PC-9 (cell line): ENCODE measurements at regions not wholly inside any gene's neighbourhood (a gene's known extent, or its start where the extent isn't known, plus 50 kb on each side); places are given as distances from the start of the nearest gene placed in this dataset.

Experiments
- BruUV-seq: library from RNA; stranded (reverse); fragments of 400-500 nt; replicated peaks from 2 replicates; lab custom pipeline; 2021; lab: Mats Ljungman, UMichigan
- CTCF ChIA-PET: fragments of 300-600 bp; sonication (Branson Sonifier 250); formaldehyde crosslinking; loops from one replicate; lab custom pipeline; 2022; ENCODE audit warnings: antibody characterized with exemption; lab: Charles Lee
- POLR2A ChIA-PET: fragments of 300-600 bp; sonication (Branson Sonifier 250); formaldehyde crosslinking; loops from one replicate; lab custom pipeline; 2022; ENCODE audit warnings: antibody characterized with exemption; ENCODE audit not compliant: unreplicated experiment; lab: Charles Lee
- DNase-seq, 2 experiments: peaks; one replicate each; pipeline versions ENCODE4 v3.0.0 to v3.0.0-alpha.2; 2015 to 2022; ENCODE audit warnings: mixed read lengths in 1 of 2
- H2AFZ ChIP-seq: fragments of 200-600 bp; sonication (generic); 2 replicates; pipeline ENCODE4 v1.8.1; 2017; ENCODE audit warnings: antibody characterized with exemption
- H3F3A ChIP-seq: fragments of 200-600 bp; sonication (generic); 2 replicates; pipeline ENCODE4 v1.8.1; 2017; ENCODE audit warnings: antibody characterized with exemption, mild to moderate bottlenecking, low read depth; ENCODE audit not compliant: insufficient read depth
- H3K27ac ChIP-seq: fragments of 200-600 bp; sonication (generic); 2 replicates; pipeline ENCODE4 v1.6.1; 2016; ENCODE audit warnings: mixed run types
- H3K27me3 ChIP-seq: fragments of 200-600 bp; sonication (generic); 2 replicates; pipeline ENCODE4 v1.6.1; 2016; ENCODE audit warnings: low read depth, mixed run types; ENCODE audit not compliant: insufficient read depth
- H3K36me3 ChIP-seq: fragments of 200-600 bp; sonication (generic); 2 replicates; pipeline ENCODE4 v1.6.1; 2016; ENCODE audit warnings: low read depth, mixed run types
- H3K4me1 ChIP-seq: fragments of 200-600 bp; sonication (generic); replicated peaks from 2 replicates; pipeline ENCODE4 v1.6.1; 2016; ENCODE audit warnings: mixed run types; ENCODE audit not compliant: insufficient read depth
- H3K4me2 ChIP-seq: fragments of 200-600 bp; sonication (generic); 2 replicates; pipeline ENCODE4 v1.6.1; 2017; ENCODE audit warnings: mixed run types
- H3K4me3 ChIP-seq: fragments of 200-600 bp; sonication (generic); 2 replicates; pipeline ENCODE4 v1.6.1; 2016; ENCODE audit warnings: mixed run types
- H3K79me2 ChIP-seq: fragments of 200-600 bp; sonication (generic); 2 replicates; pipeline ENCODE4 v1.6.1; 2017; ENCODE audit warnings: low read depth, mixed run types
- H3K9me2 ChIP-seq: fragments of 200-600 bp; sonication (generic); 2 replicates; pipeline ENCODE4 v1.8.1; 2017; ENCODE audit warnings: mild to moderate bottlenecking; ENCODE audit not compliant: insufficient read depth
- H3K9me3 ChIP-seq: fragments of 200-600 bp; sonication (generic); 2 replicates; pipeline ENCODE4 v1.8.1; 2016; ENCODE audit warnings: low read depth; ENCODE audit not compliant: insufficient read depth
- H4K20me1 ChIP-seq: fragments of 200-600 bp; sonication (generic); 2 replicates; pipeline ENCODE4 v1.8.1; 2017; ENCODE audit not compliant: insufficient read depth
- CTCF ChIP-seq: fragments of 200-600 bp; sonication (generic); conservative IDR thresholded peaks from 2 replicates; pipeline ENCODE4 v1.6.1; 2017; ENCODE audit warnings: mixed run types, antibody characterized with exemption, mild to moderate bottlenecking, moderate library complexity
- EZH2 ChIP-seq: fragments of 200-600 bp; sonication (generic); IDR thresholded peaks from 2 replicates; pipeline ENCODE4 v1.8.0; 2017; ENCODE audit warnings: antibody characterized with exemption, low read depth
- intact Hi-C: fragments of 100-400 bp; cut with micrococcal nuclease; formaldehyde crosslinking; loops from one replicate; pipeline ENCODE4 v1.10.0; 2022; ENCODE audit not compliant: unreplicated experiment

- Histone ChIP-seq H3K9me2 (no peaks in the 10 kb centered on the region), H3K27ac (no peak overlapping the region), H3K4me2 (no peak overlapping the region), H3K79me2 (no peaks in the 10 kb centered on the region), H3F3A (no peaks in the 10 kb centered on the region), H3K4me3 (no peak overlapping the region), H3K27me3 (no peaks in the 10 kb centered on the region), H2AFZ (no peak overlapping the region), H4K20me1 (no peaks in the 10 kb centered on the region), H3K4me1 (no peaks in the 10 kb centered on the region), H3K36me3 (no peaks in the 10 kb centered on the region), H3K9me3 (no peaks in the 10 kb centered on the region; the same call in 1 of the 2 replicates)
- POLR2A ChIA-PET: no interaction called here
- TF ChIP-seq CTCF (no peak), EZH2 (no peak)
- intact Hi-C loops: no loop called here
- no peak for DNase-seq
- CTCF ChIA-PET: no interaction called here
- BruUV-seq: no TSS peak
Observed at GRCh38 chr5:123921193-123921592, 409.2 kb downstream of the CSNK1G3 start.

GRCh38 chr5:123916345-123917121, 404.6 kb downstream of the CSNK1G3 start:
- H3K4me3 ChIP-seq: no peak overlapping the region
- TF ChIP-seq EZH2: no peak
- TF ChIP-seq CTCF: no peak
- intact Hi-C loops: no loop called here
- no TSS peak for BruUV-seq
- POLR2A ChIA-PET: no interaction called here
- no peak overlapping the region for H3K27ac ChIP-seq
- no peaks in the 10 kb centered on the region for H3K79me2 ChIP-seq
- H3K27me3 ChIP-seq: no peaks in the 10 kb centered on the region
- no peaks in the 10 kb centered on the region for H3K36me3 ChIP-seq
- DNase-seq: peak in 1 of 2 experiments; percentile 37
- no peaks in the 10 kb centered on the region for H4K20me1 ChIP-seq
- no peak overlapping the region for H2AFZ ChIP-seq
- H3F3A ChIP-seq: no peaks in the 10 kb centered on the region
- no peaks in the 10 kb centered on the region for H3K4me1 ChIP-seq
- no peaks in the 10 kb centered on the region; the same call in 1 of the 2 replicates for H3K9me3 ChIP-seq
- no peak overlapping the region for H3K4me2 ChIP-seq
- no peaks in the 10 kb centered on the region for H3K9me2 ChIP-seq
- CTCF ChIA-PET: no interaction called here

- no peaks in the 10 kb centered on the region for H4K20me1 ChIP-seq
- H3K27ac ChIP-seq: no peak overlapping the region
- CTCF ChIA-PET: no interaction called here
- no peak overlapping the region for H2AFZ ChIP-seq
- no peaks in the 10 kb centered on the region for H3K9me2 ChIP-seq
- H3K27me3 ChIP-seq: no peaks in the 10 kb centered on the region
- no peaks in the 10 kb centered on the region for H3K4me1 ChIP-seq
- H3K9me3 ChIP-seq: no peaks in the 10 kb centered on the region
- H3K4me2 ChIP-seq: no peak overlapping the region
- intact Hi-C loops: no loop called here
- POLR2A ChIA-PET: no interaction called here
- no peak overlapping the region for H3K4me3 ChIP-seq
- no peaks in the 10 kb centered on the region for H3K79me2 ChIP-seq
- no peak for DNase-seq
- no TSS peak for BruUV-seq
- TF ChIP-seq CTCF (no peak), EZH2 (no peak)
- H3F3A ChIP-seq: no peaks in the 10 kb centered on the region
- no peaks in the 10 kb centered on the region for H3K36me3 ChIP-seq
Observed at GRCh38 chr5:123914333-123914732, 402.4 kb downstream of the CSNK1G3 start.
